ENCODE measurements at regions not wholly inside any gene's neighbourhood (a gene's known extent, or its start where the extent isn't known, plus 50 kb on each side); places are given as distances from the start of the nearest gene placed in this dataset.

DNA sequence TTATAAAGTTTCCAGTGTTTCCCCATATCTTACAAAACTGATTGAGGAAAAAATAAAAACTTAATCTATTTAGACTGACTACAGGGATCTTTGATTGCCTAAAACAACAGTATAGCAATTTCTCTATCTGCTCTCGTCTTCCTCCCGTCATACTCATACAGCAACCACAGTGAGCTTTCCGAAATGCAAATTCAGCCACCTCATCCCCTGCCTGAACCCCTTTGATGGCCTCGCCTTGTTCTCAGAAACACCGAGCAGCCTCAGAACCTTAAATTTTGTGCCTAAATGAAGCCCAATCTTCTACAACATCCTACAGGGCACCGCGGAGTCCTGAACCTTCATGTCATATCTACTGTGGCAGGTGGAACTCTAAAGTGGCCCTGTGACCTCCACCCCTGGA, 223.7 kb upstream of the TMEM132C start:
- Histone ChIP-seq H3K4me2 (no peak overlapping the region), H2AFZ (no peak overlapping the region), H3K27ac (ENCODE audit: low read depth) (no peak overlapping the region), H3K4me1 (ENCODE audit: insufficient read depth) (no peaks in the 10 kb centered on the region), H3K4me3 (no peak overlapping the region), H3F3A (replicated peaks; ENCODE audit: low read depth) (no peaks in the 10 kb centered on the region), H3K36me3 (ENCODE audit: insufficient read depth) (no peaks in the 10 kb centered on the region; the same call in 1 of the 2 replicates), H3K27me3 (ENCODE audit: insufficient read depth) (no peaks in the 10 kb centered on the region), H4K20me1 (replicated peaks; ENCODE audit: insufficient read depth) (no peaks in the 10 kb centered on the region), H3K9me2 (ENCODE audit: insufficient read depth) (no peaks in the 10 kb centered on the region), H3K79me2 (replicated peaks; ENCODE audit: insufficient read depth) (no peaks in the 10 kb centered on the region)
- H3K36me3 Mint-ChIP-seq (ENCODE audit: low read depth): peaks cover 59% of the 10 kb centered on the region
- H3K9me3 Mint-ChIP-seq: peaks cover 90% of the 10 kb centered on the region
- no peaks in the 10 kb centered on the region for H3K4me1 Mint-ChIP-seq
- TF ChIP-seq CREB1 (CRISPR knock-in tag; IDR thresholded peaks at IDR 0.05; ENCODE audit: low read depth) (no peak), POLR2AphosphoS5 (IDR thresholded peaks at IDR 0.05; ENCODE audit: low read depth) (no peak), ETS1 (IDR thresholded peaks at IDR 0.05) (no peak), JUNB (IDR thresholded peaks at IDR 0.05; ENCODE audit: unreplicated experiment) (no peak), NANOG (IDR thresholded peaks at IDR 0.05; ENCODE audit: borderline replicate concordance) (no peak), STAT1 (IDR thresholded peaks at IDR 0.05; ENCODE audit: unreplicated experiment) (no peak), EZH2 (IDR thresholded peaks at IDR 0.05; ENCODE audit: low read depth, unreplicated experiment) (no peak), ZNF114 (CRISPR knock-in tag; IDR thresholded peaks at IDR 0.05) (no peak), ZNF462 (CRISPR knock-in tag; IDR thresholded peaks at IDR 0.05) (no peak), ZNF331 (CRISPR knock-in tag; IDR thresholded peaks at IDR 0.05; ENCODE audit: low read depth) (no peak), EZH2phosphoT487 (IDR thresholded peaks at IDR 0.05; ENCODE audit: unreplicated experiment) (no peak)
- TF ChIP-seq, protein P1, sequence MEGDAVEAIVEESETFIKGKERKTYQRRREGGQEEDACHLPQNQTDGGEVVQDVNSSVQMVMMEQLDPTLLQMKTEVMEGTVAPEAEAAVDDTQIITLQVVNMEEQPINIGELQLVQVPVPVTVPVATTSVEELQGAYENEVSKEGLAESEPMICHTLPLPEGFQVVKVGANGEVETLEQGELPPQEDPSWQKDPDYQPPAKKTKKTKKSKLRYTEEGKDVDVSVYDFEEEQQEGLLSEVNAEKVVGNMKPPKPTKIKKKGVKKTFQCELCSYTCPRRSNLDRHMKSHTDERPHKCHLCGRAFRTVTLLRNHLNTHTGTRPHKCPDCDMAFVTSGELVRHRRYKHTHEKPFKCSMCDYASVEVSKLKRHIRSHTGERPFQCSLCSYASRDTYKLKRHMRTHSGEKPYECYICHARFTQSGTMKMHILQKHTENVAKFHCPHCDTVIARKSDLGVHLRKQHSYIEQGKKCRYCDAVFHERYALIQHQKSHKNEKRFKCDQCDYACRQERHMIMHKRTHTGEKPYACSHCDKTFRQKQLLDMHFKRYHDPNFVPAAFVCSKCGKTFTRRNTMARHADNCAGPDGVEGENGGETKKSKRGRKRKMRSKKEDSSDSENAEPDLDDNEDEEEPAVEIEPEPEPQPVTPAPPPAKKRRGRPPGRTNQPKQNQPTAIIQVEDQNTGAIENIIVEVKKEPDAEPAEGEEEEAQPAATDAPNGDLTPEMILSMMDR (conservative IDR thresholded peaks at IDR 0.05; ENCODE audit: low read depth in 2 of 2): no peak
- TF ChIP-seq, protein P2, sequence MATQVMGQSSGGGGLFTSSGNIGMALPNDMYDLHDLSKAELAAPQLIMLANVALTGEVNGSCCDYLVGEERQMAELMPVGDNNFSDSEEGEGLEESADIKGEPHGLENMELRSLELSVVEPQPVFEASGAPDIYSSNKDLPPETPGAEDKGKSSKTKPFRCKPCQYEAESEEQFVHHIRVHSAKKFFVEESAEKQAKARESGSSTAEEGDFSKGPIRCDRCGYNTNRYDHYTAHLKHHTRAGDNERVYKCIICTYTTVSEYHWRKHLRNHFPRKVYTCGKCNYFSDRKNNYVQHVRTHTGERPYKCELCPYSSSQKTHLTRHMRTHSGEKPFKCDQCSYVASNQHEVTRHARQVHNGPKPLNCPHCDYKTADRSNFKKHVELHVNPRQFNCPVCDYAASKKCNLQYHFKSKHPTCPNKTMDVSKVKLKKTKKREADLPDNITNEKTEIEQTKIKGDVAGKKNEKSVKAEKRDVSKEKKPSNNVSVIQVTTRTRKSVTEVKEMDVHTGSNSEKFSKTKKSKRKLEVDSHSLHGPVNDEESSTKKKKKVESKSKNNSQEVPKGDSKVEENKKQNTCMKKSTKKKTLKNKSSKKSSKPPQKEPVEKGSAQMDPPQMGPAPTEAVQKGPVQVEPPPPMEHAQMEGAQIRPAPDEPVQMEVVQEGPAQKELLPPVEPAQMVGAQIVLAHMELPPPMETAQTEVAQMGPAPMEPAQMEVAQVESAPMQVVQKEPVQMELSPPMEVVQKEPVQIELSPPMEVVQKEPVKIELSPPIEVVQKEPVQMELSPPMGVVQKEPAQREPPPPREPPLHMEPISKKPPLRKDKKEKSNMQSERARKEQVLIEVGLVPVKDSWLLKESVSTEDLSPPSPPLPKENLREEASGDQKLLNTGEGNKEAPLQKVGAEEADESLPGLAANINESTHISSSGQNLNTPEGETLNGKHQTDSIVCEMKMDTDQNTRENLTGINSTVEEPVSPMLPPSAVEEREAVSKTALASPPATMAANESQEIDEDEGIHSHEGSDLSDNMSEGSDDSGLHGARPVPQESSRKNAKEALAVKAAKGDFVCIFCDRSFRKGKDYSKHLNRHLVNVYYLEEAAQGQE (IDR thresholded peaks at IDR 0.05; ENCODE audit: unreplicated experiment): no peak
- ATAC-seq (no peak), DNase-seq (ENCODE audit: low spot score) (no peak)
- peaks cover 11% of the 10 kb centered on the region for H3K27me3 Mint-ChIP-seq (ENCODE audit: insufficient read depth, low read depth, poor library complexity)
- no peak overlapping the region for H3K27ac Mint-ChIP-seq
- H3K4me3 Mint-ChIP-seq: no peak overlapping the region
